HG03039 (cell line): ENCODE measurements at regions not wholly inside any gene's neighbourhood (a gene's known extent, or its start where the extent isn't known, plus 50 kb on each side); places are given as distances from the start of the nearest gene placed in this dataset.

ENCODE experiments used
- ATAC-seq: cut with Tn5 transposase; IDR thresholded peaks from one replicate; pipeline ENCODE4 v1.9.1; 2021; ENCODE audit warnings: mild to moderate bottlenecking, moderate library complexity; ENCODE audit not compliant: unreplicated experiment

DNA sequence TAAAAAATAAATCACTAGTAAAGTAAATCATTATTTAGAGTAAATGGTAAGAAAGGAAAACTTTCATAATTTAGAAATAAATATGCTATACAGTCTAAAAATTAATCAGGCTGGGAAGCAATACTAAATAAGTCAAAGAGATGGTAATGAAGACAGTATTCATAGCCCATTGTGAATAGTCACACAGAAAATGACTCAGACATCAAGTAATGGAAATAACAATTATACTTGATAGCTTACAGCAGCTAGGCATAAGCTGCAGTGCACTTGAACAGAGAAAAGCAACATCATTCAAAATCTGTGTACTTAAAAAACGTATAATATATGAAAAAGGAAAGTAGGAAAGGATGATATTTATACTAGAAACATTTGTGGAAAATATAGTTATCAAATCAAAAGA lies 642.5 kb upstream of the GNPDA2 start:
- no peak for ATAC-seq

DNA sequence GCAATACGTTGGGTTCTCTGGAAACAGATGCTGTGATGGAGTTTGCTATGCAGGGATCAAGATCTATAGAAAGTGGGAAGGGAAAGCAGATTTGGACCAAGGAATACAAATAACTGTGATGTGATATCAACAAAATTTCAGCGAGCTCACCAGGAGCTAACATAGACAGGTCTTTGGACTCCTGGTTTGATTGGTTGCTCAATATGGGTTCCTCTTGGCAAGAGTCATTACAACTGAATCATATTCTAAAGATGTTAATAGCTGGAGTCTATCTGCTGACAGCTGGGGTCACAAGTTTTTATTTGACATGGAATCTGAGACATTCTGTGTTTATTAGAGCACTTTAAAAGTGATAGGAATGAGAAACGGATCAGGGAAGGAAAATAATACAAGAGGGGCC lies 637.6 kb upstream of the GNPDA2 start:
- no peak for ATAC-seq

GRCh38 chr4:45358573-45359506 lies 632.5 kb upstream of the GNPDA2 start:
- ATAC-seq = no peak

DNA sequence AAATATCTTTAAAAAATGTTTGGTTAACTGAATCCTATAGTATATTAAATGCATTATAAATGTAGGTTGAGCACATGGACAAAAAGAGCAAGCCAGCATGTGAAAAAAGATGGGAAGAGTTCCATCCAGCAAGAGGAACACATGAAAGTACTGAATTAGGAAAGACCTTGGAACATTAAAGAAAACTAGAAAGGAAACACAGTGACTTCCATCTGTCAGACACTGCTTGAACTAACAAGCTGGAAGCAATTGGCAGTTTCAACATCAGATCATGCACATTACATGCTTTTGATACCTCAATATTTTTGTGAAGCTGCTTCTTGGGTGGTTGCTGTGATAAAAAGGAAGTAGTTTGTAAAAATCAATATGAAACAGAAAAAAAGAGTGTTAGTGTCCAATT lies 626.8 kb upstream of the GNPDA2 start:
- ATAC-seq = no peak

DNA sequence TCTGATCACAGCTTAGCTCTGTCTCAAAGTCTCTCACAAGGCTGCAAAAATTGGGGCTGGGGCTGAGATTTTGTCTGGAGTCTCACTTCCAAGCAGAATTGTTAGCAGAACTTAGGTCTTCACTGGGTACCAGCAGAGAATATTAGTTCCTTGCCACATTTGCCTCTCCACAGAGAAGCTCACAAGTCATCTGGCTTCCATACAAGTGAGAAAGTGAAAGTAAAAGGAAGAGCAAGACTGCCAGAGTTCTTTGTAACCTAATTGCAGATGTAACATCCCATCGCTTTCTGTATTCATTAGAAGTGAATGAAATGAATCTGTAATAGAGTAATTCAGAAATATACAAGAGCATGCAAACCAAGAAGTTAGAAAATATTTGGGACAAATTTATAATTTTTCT lies 624.1 kb upstream of the GNPDA2 start:
- ATAC-seq = peak; percentile 87

DNA sequence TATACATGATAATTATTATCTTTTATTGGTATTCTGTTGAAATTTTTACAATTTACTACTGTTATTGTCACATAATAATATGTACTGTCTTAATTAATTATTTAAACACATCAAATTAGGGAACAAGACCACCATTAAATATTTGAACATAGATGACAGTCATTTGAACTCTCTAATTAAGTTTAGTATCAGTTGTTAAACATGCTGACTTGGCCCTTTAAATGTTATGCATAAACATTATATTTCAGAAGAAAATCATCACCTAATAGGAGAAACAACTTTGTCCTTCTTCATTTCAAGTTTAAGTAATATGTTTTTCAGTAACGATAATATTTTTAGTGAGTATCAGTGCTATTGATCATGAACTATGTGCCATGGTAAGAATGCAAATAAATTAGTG lies 623.5 kb upstream of the GNPDA2 start:
- ATAC-seq = no peak

GRCh38 chr4:45346816-45347435 lies 620.6 kb upstream of the GNPDA2 start:
- no peak for ATAC-seq

DNA sequence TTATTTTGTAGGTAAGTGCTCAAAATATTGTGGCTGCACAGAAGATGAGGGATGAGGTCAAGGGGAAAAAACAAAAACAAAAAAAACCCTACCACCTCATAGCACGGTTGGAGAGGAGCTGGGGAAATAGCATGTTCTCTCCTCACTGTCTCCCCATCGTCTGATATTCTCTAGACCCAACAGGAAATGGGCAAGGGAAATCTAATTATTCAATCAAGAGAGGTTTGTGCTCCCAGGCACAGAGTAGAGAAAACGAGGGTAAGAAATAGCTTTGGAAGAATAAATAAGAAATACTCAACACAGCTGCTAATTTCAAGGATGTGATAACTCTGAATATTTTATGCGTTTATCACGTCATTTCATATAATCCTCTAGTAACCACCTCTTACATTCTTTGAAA lies 619.2 kb upstream of the GNPDA2 start:
- ATAC-seq = no peak

DNA sequence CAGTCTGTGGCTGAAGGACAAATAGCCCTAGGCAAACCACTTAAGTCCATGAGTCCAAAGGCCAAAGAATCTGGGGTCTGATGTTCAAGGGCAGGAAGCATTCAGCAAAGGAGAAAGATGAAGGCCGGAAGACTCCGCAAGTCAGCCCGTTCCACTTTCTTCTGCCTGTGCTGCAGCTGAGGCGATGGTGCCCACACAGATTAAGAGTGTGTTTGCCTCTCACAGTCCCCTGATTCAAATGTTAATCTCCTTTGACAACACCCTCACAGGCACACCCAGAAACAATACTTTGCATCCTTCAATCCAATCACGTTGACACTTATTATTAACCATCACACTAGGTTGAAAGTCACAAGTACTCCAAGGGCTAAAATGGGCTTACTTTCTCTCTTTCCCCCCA lies 605.4 kb upstream of the GNPDA2 start:
- no peak for ATAC-seq

GRCh38 chr4:45327544-45327943 lies 601.2 kb upstream of the GNPDA2 start:
- no peak for ATAC-seq

DNA sequence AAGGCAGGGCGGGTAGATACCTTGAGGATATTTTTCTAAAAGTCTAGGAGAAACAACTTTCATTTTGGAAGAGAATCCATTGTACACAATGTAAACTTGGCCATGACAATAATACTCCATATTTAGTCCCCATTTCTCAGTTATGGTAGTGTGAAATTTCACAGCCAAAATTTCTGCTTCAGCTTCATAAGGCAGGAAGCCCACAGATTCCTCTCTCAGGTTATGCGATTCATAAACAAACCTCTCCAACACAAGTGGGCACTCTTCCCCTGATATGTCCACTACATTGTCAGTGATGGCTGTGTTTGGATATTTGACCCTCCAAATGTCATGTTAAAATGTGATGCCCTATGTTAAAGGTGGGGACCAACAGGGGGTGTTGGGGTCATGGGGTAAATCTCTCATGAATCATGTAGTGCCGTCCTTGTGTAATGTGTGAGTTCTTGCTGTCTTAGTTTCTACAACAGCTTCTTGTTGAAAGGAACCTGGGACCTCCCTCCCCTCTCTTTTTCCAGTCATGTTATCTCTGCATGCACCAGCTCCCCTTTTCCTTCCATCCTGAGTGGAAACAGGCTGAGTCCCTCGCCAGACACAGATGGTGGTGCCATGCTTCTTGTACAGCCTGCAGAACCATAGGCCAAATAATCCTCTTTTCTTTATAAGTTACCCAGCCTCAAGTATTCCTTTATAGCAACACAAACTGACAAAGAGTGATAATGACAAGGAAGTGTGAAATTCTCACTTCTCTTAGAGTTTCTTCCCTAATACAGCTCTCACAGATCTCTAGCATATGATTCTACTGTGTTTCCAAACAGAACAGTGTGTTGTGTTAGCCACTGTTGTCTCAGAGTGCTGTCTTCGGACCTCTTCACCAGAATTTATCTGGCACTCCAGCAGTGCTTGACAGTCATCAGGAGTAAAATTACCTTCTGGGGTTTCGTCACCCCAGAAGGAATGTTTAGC lies 598.4 kb upstream of the GNPDA2 start:
- no peak for ATAC-seq

- peak; percentile 66 for ATAC-seq
Observed at GRCh38 chr4:45323453-45324058, 597.2 kb upstream of the GNPDA2 start.

DNA sequence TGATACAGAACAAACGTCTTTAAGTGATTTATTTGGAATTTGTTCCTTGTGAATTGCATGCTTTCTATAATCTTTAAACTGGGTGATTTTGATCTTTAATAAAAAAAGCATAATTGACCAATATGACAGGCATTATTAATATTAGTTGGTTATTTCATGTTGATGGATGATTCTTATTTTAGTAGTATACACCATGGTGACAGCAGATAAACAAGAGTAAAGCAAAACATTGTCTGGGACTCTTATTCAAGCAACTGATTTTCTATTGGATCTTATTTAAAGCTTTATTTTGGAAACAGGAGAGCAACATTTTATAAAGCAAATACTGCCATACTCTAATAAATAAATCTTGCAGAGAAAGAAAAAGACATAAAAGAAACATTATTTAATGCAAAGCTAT lies 591.4 kb upstream of the GNPDA2 start:
- no peak for ATAC-seq

GRCh38 chr4:45317276-45317675 lies 590.9 kb upstream of the GNPDA2 start:
- ATAC-seq = no peak

DNA sequence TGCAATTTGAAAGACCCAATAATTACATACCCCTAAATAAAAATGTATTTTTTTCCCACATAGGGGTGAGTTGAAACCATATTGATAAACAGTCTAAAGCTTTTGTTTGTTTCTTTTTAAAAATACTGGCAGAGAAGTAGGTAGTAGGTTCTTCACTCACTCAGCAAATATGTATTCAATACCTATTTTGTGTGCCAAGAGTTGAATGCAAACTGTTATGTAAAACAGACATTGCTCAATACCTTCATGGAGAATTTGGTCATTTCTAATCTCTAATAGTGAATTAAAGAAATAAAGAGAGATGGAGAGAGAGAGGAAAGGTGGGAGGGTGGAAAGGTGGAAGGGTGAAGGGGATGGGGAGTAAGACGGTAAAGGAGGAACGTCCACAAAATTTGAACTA lies 589.9 kb upstream of the GNPDA2 start:
- no peak for ATAC-seq

DNA sequence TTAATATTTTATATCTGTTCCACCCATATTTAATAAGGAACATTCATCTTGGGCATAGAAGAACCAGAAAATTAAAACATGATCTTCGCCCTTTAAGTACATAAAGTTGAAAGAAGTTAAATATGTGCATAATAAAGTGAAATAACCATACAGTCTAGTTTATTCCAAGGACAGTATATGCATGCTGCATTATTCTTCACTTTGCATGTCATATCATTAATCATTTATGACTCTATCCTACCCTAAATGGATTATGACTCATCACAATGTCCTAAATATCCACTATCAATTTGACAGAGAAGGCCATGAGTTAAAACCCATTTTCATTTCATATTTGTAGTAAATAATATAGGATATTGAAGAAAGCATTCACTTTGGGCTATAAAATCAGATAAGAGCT lies 576.5 kb upstream of the GNPDA2 start:
- no peak for ATAC-seq

DNA sequence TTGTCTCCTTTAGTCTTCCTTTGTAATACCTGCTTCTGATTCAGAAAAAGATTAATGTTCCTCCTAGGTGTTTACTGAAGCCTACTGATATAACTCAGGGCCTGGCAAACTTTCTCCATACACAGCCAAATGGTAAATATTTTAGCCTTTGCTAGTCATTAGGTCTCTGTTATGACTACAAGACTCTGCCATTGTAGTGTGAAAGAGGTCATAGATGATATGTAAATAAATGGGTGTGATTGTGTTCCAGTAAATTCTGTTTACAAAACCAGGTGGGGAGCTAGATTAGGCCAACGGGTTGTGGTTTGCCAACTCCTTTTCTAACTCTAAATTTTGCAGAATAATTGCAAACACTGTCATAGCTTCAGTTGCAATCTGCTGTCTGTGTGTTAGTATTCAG lies 568.1 kb upstream of the GNPDA2 start:
- no peak for ATAC-seq

GRCh38 chr4:45293335-45293734 lies 567.0 kb upstream of the GNPDA2 start:
- no peak for ATAC-seq

- no peak for ATAC-seq
Observed at GRCh38 chr4:45292844-45293243, 566.5 kb upstream of the GNPDA2 start.

- no peak for ATAC-seq
Observed at GRCh38 chr4:45284400-45285085, 558.2 kb upstream of the GNPDA2 start.
